IMR-90 (cell line): ENCODE measurements at regions not wholly inside any gene's neighbourhood (a gene's known extent, or its start where the extent isn't known, plus 50 kb on each side); places are given as distances from the start of the nearest gene placed in this dataset.

ENCODE experiments used
- ATAC-seq: fragments of 200-7000 bp; cut with Tn5 transposase; 2 replicates; pipeline ENCODE4 v1.9.1; 2020; ENCODE audit warnings: low read depth, mild to moderate bottlenecking, moderate library complexity
- BruUV-seq: library from RNA; stranded (reverse); fragments of 400-500 nt; replicated peaks from 2 replicates; lab custom pipeline; 2021; lab: Mats Ljungman, UMichigan
- CTCF ChIA-PET: fragments of 300-600 bp; formaldehyde crosslinking; extraction: SDS; loops from one replicate; lab custom pipeline; 2021; ENCODE audit warnings: antibody characterized with exemption; lab: Yijun Ruan, JAX
- POLR2A ChIA-PET: fragments of 300-600 bp; sonication (Branson Sonifier 250); formaldehyde crosslinking; loops from one replicate; lab custom pipeline; 2022; ENCODE audit warnings: antibody characterized with exemption; ENCODE audit not compliant: unreplicated experiment; lab: Charles Lee
- DNase-seq: peaks from one replicate; pipeline ENCODE4 v3.0.0; 2013
- H2AFZ ChIP-seq: replicated peaks from 2 replicates; pipeline ENCODE3; 2013; ENCODE audit warnings: low read length, mild to moderate bottlenecking; ENCODE audit not compliant: poor library complexity
- H2AK5ac ChIP-seq: 2 replicates; pipeline ENCODE4 v1.6.1; 2013; ENCODE audit warnings: low read depth, low read length, inconsistent platforms
- H2AK9ac ChIP-seq: replicated peaks from 2 replicates; pipeline ENCODE3; 2013; ENCODE audit warnings: mild to moderate bottlenecking, low read depth, low read length, moderate library complexity; ENCODE audit not compliant: poor library complexity
- H2BK120ac ChIP-seq: 2 replicates; pipeline ENCODE4 v1.6.1; 2013; ENCODE audit warnings: low read depth, low read length, inconsistent platforms
- H2BK15ac ChIP-seq: 3 replicates; pipeline ENCODE4 v1.6.1; 2013; ENCODE audit warnings: low read depth, low read length, inconsistent platforms
- H2BK20ac ChIP-seq: 2 replicates; pipeline ENCODE4 v1.6.1; 2013; ENCODE audit warnings: low read depth, mild to moderate bottlenecking, inconsistent platforms, low read length, moderate library complexity
- H2BK5ac ChIP-seq: 2 replicates; pipeline ENCODE4 v1.6.1; 2013; ENCODE audit warnings: mild to moderate bottlenecking, low read depth, low read length, inconsistent platforms; ENCODE audit not compliant: poor library complexity, severe bottlenecking
- H3K14ac ChIP-seq: replicated peaks from 2 replicates; pipeline ENCODE4 v1.6.1; 2013; ENCODE audit warnings: low read depth, low read length, inconsistent platforms
- H3K18ac ChIP-seq: 2 replicates; pipeline ENCODE4 v1.6.1; 2013; ENCODE audit warnings: low read depth, low read length, control low read depth
- H3K23ac ChIP-seq: 2 replicates; pipeline ENCODE4 v1.6.1; 2013; ENCODE audit warnings: low read depth, low read length, inconsistent platforms
- H3K27ac ChIP-seq: 2 replicates; pipeline ENCODE4 v1.5.1; 2013; ENCODE audit warnings: mild to moderate bottlenecking, control low read depth, low read length; ENCODE audit not compliant: insufficient read depth
- H3K27me3 ChIP-seq: 2 replicates; pipeline ENCODE4 v1.6.1; 2013; ENCODE audit warnings: low read length; ENCODE audit not compliant: control insufficient read depth, insufficient read depth
- H3K36me3 ChIP-seq: 2 replicates; pipeline ENCODE4 v1.6.1; 2013; ENCODE audit warnings: low read length, mixed read lengths; ENCODE audit not compliant: control insufficient read depth, insufficient read depth
- H3K4ac ChIP-seq: 2 replicates; pipeline ENCODE4 v1.6.1; 2013; ENCODE audit warnings: low read depth, low read length, inconsistent platforms
- H3K4me1 ChIP-seq: 2 replicates; pipeline ENCODE4 v1.6.1; 2013; ENCODE audit warnings: low read length, mixed read lengths; ENCODE audit not compliant: control insufficient read depth, insufficient read depth
- H3K4me2 ChIP-seq: 2 replicates; pipeline ENCODE4 v1.6.1; 2013; ENCODE audit warnings: low read depth, mild to moderate bottlenecking, control low read depth, low read length, moderate library complexity
- H3K4me3 ChIP-seq: 2 replicates; pipeline ENCODE4 v1.5.1; 2013; ENCODE audit warnings: low read depth, mild to moderate bottlenecking, control low read depth, low read length, moderate library complexity; ENCODE audit not compliant: insufficient read depth
- H3K56ac ChIP-seq: 2 replicates; pipeline ENCODE4 v1.6.1; 2013; ENCODE audit warnings: low read length, inconsistent platforms; ENCODE audit not compliant: insufficient read depth; ENCODE audit errors: extremely low read depth
- H3K79me1 ChIP-seq, 2 experiments: 2 replicates each; pipeline ENCODE4 v1.6.1; 2013; ENCODE audit warnings: low read length in 2 of 2, inconsistent platforms in 1 of 2, low read depth in 1 of 2
- H3K9ac ChIP-seq: 2 replicates; pipeline ENCODE4 v1.6.1; 2013; ENCODE audit warnings: low read depth, low read length, control low read depth
- H3K9me1 ChIP-seq: 2 replicates; pipeline ENCODE4 v1.6.1; 2013; ENCODE audit warnings: low read length, inconsistent platforms; ENCODE audit not compliant: insufficient read depth
- H3K9me3 ChIP-seq: 2 replicates; pipeline ENCODE4 v1.6.1; 2013; ENCODE audit warnings: low read length; ENCODE audit not compliant: control insufficient read depth, insufficient read depth
- H4K20me1 ChIP-seq: 2 replicates; pipeline ENCODE4 v1.6.1; 2013; ENCODE audit warnings: low read length, inconsistent platforms; ENCODE audit not compliant: insufficient read depth
- H4K5ac ChIP-seq: 2 replicates; pipeline ENCODE4 v1.6.1; 2013; ENCODE audit warnings: mild to moderate bottlenecking, low read depth, low read length, control low read depth
- H4K8ac ChIP-seq, 2 experiments: 2 replicates each; pipeline ENCODE4 v1.6.1; 2013; ENCODE audit warnings: low read depth in 2 of 2, low read length in 2 of 2, control low read depth in 1 of 2, inconsistent platforms in 1 of 2
- H4K91ac ChIP-seq: 2 replicates; pipeline ENCODE4 v1.6.1; 2013; ENCODE audit warnings: low read depth, low read length, inconsistent platforms; ENCODE audit not compliant: insufficient read depth
- FOS ChIP-seq: fragments of 150-350 bp; IDR thresholded peaks from 2 replicates; pipeline ENCODE4 v1.6.1; 2016; ENCODE audit warnings: low read depth, low read length
- MAFK ChIP-seq: IDR thresholded peaks from 2 replicates; pipeline ENCODE4 v1.6.1; 2012; ENCODE audit warnings: low read depth, low read length, improper control_type of control experiment
- MAZ ChIP-seq: IDR thresholded peaks from 2 replicates; pipeline ENCODE4 v1.6.1; 2012; ENCODE audit warnings: low read depth, mild to moderate bottlenecking, low read length, improper control_type of control experiment, moderate library complexity, borderline replicate concordance
- RCOR1 ChIP-seq: IDR thresholded peaks from 2 replicates; pipeline ENCODE4 v1.6.1; 2012; ENCODE audit warnings: mild to moderate bottlenecking, low read length, improper control_type of control experiment; ENCODE audit not compliant: insufficient replicate concordance
- RFX5 ChIP-seq: IDR thresholded peaks from 2 replicates; pipeline ENCODE4 v1.8.0; 2012; ENCODE audit warnings: low read depth, mild to moderate bottlenecking, low read length, moderate library complexity
- WGBS, 2 experiments: methylation state at CpG; one replicate each; pipeline versions ENCODE4 v1.1.5 to v1.1.7; 2013; ENCODE audit warnings: missing lambda C conversion rate in 2 of 2; ENCODE audit not compliant: insufficient read length in 1 of 2; ENCODE audit errors: extremely low coverage in 2 of 2; 5-methylcytosine and 5-hydroxymethylcytosine counted together
- dilution Hi-C: fragments of 300-500 bp; cut with HindIII; formaldehyde crosslinking; loops from one replicate; pipeline ENCODE4 v1.14.3; 2018; ENCODE audit warnings: low sequenced_read_pairs; ENCODE audit not compliant: unreplicated experiment
- in situ Hi-C: fragments of 300-500 bp; cut with MboI; formaldehyde crosslinking; loops from 3 replicates; pipeline ENCODE4 v1.14.3; 2019; ENCODE audit warnings: low sequenced_read_pairs, inconsistent platforms, mixed read lengths
- intact Hi-C: fragments of 100-400 bp; cut with micrococcal nuclease; formaldehyde crosslinking; loops from 2 replicates; pipeline ENCODE4 v1.10.0; 2022
- TF ChIP-seq, protein P1 (sequence below): conservative IDR thresholded peaks from 2 replicates; pipeline ENCODE4 v1.5.1; 2012; ENCODE audit warnings: mild to moderate bottlenecking, low read depth, low read length, improper control_type of control experiment
- TF ChIP-seq, protein P2 (sequence below): fragments of 150-350 bp; IDR thresholded peaks from 2 replicates; pipeline ENCODE4 v1.6.1; 2017; ENCODE audit warnings: mild to moderate bottlenecking, antibody characterized with exemption, low read length, low read depth
- TF ChIP-seq, protein P3 (sequence below): fragments of 150-350 bp; IDR thresholded peaks from 2 replicates; pipeline ENCODE4 v1.6.1; 2016; ENCODE audit warnings: low read depth, mild to moderate bottlenecking, low read length, moderate library complexity, borderline replicate concordance

DNA sequence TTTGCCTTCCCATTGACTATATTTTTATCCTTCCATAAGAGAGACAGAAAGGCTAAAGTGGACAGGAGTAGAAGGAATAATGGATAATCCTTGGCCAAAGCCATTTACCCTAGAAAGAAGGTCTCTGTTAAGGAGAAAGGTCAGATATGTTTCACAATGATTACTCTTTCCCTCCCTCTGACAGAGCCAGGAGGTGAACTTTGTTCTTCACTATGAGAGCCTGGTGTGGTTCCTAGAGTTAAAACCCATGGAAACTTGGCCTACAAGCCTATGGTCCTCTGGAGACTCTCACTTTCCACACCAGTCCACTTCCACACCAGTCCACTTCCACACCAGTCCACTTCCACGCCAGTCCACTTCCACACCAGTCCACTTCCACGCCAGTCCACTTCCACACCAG lies 479.9 kb upstream of the ZP4 start:
- no peak overlapping the region for H2AK5ac ChIP-seq
- no peak overlapping the region for H3K56ac ChIP-seq
- no peak overlapping the region for H4K91ac ChIP-seq
- DNase-seq (no peak), ATAC-seq (no peak)
- 35% methylated on average over 2 of the region's 2 CpGs; no CpG with 5 or more reads in 1 of the 2 experiments for WGBS, 2 experiments
- no peak overlapping the region for H4K8ac ChIP-seq
- dilution Hi-C loops, result no loop called here
- H2BK15ac ChIP-seq, result no peak overlapping the region
- no peak overlapping the region for H3K18ac ChIP-seq
- no peaks in the 10 kb centered on the region; the same call in 1 of the 2 replicates for H3K9me3 ChIP-seq
- TF ChIP-seq RFX5 (no peak), MAZ (no peak), RCOR1 (no peak), MAFK (no peak), FOS (no peak)
- TF ChIP-seq, protein P1, sequence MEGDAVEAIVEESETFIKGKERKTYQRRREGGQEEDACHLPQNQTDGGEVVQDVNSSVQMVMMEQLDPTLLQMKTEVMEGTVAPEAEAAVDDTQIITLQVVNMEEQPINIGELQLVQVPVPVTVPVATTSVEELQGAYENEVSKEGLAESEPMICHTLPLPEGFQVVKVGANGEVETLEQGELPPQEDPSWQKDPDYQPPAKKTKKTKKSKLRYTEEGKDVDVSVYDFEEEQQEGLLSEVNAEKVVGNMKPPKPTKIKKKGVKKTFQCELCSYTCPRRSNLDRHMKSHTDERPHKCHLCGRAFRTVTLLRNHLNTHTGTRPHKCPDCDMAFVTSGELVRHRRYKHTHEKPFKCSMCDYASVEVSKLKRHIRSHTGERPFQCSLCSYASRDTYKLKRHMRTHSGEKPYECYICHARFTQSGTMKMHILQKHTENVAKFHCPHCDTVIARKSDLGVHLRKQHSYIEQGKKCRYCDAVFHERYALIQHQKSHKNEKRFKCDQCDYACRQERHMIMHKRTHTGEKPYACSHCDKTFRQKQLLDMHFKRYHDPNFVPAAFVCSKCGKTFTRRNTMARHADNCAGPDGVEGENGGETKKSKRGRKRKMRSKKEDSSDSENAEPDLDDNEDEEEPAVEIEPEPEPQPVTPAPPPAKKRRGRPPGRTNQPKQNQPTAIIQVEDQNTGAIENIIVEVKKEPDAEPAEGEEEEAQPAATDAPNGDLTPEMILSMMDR, result no peak
- TF ChIP-seq, protein P2, sequence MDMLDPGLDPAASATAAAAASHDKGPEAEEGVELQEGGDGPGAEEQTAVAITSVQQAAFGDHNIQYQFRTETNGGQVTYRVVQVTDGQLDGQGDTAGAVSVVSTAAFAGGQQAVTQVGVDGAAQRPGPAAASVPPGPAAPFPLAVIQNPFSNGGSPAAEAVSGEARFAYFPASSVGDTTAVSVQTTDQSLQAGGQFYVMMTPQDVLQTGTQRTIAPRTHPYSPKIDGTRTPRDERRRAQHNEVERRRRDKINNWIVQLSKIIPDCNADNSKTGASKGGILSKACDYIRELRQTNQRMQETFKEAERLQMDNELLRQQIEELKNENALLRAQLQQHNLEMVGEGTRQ, result no peak
- TF ChIP-seq, protein P3, sequence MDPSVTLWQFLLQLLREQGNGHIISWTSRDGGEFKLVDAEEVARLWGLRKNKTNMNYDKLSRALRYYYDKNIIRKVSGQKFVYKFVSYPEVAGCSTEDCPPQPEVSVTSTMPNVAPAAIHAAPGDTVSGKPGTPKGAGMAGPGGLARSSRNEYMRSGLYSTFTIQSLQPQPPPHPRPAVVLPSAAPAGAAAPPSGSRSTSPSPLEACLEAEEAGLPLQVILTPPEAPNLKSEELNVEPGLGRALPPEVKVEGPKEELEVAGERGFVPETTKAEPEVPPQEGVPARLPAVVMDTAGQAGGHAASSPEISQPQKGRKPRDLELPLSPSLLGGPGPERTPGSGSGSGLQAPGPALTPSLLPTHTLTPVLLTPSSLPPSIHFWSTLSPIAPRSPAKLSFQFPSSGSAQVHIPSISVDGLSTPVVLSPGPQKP, result no peak
- no peak overlapping the region for H3K4me3 ChIP-seq
- H2AFZ ChIP-seq, result no peak overlapping the region
- no peak overlapping the region for H3K4me2 ChIP-seq
- no TSS peak for BruUV-seq
- H3K4me1 ChIP-seq, result no peaks in the 10 kb centered on the region
- no peaks in the 10 kb centered on the region for H3K79me1 ChIP-seq
- in situ Hi-C loops, result no loop called here
- no peak overlapping the region for H2BK120ac ChIP-seq
- no peaks in the 10 kb centered on the region for H4K20me1 ChIP-seq
- H3K23ac ChIP-seq, result no peak overlapping the region
- H3K9ac ChIP-seq, result no peak overlapping the region
- ChIA-PET CTCF (no interaction called here), POLR2A (no interaction called here)
- H3K9me1 ChIP-seq, result no peaks in the 10 kb centered on the region
- no peak overlapping the region for H3K14ac ChIP-seq
- no peak overlapping the region for H4K5ac ChIP-seq
- H2BK5ac ChIP-seq, result no peak overlapping the region
- H2AK9ac ChIP-seq, result no peak overlapping the region
- H3K36me3 ChIP-seq, result no peaks in the 10 kb centered on the region
- H3K27ac ChIP-seq, result no peak overlapping the region
- no peak overlapping the region for H3K4ac ChIP-seq
- intact Hi-C loops, result no loop called here
- no peaks in the 10 kb centered on the region for H3K27me3 ChIP-seq
- no peak overlapping the region for H2BK20ac ChIP-seq
